Mammary epithelial cell (primary cell): ENCODE measurements at regions not wholly inside any gene's neighbourhood (a gene's known extent, or its start where the extent isn't known, plus 50 kb on each side); places are given as distances from the start of the nearest gene placed in this dataset.
A peak's percentile ranks its signal among the peaks of the same experiment; 100 is the strongest.

Experiments used
- CTCF ChIP-seq, 2 donors: IDR thresholded peaks in 1 of 2; conservative IDR thresholded peaks in 1 of 2; 2 replicates each; pipeline ENCODE4 v1.5.1; 2011 to 2012; ENCODE audit warnings: inconsistent platforms in 2 of 2, low read length in 2 of 2, mild to moderate bottlenecking in 2 of 2, control low read depth in 1 of 2, low read depth in 1 of 2; ENCODE audit not compliant: insufficient read depth in 1 of 2; ENCODE audit errors: extremely low read depth in 1 of 2
- EZH2 ChIP-seq: IDR thresholded peaks from 2 replicates; pipeline ENCODE4 v1.6.1; 2012; ENCODE audit warnings: low read length, inconsistent platforms, borderline replicate concordance

- TF ChIP-seq CTCF (conservative IDR thresholded peaks at IDR 0.05 in 1 of 2, IDR thresholded peaks at IDR 0.05 in 1 of 2; ENCODE audit: extremely low read depth in 1 of 2, insufficient read depth in 1 of 2, low read depth in 1 of 2, low read length in 2 of 2) (peak; percentile 13 to 47), EZH2 (no peak)
Observed at GRCh38 chr3:116863822-116864589, 154.4 kb downstream of the TUSC7 start.
